ENCODE measurements at regions not wholly inside any gene's neighbourhood (a gene's known extent, or its start where the extent isn't known, plus 50 kb on each side); places are given as distances from the start of the nearest gene placed in this dataset.
"Not testable (repeated sequence)": the region's sequence is repeated elsewhere in the genome, so short reads cannot be mapped to it uniquely, and the experiment has no call there.

DNA sequence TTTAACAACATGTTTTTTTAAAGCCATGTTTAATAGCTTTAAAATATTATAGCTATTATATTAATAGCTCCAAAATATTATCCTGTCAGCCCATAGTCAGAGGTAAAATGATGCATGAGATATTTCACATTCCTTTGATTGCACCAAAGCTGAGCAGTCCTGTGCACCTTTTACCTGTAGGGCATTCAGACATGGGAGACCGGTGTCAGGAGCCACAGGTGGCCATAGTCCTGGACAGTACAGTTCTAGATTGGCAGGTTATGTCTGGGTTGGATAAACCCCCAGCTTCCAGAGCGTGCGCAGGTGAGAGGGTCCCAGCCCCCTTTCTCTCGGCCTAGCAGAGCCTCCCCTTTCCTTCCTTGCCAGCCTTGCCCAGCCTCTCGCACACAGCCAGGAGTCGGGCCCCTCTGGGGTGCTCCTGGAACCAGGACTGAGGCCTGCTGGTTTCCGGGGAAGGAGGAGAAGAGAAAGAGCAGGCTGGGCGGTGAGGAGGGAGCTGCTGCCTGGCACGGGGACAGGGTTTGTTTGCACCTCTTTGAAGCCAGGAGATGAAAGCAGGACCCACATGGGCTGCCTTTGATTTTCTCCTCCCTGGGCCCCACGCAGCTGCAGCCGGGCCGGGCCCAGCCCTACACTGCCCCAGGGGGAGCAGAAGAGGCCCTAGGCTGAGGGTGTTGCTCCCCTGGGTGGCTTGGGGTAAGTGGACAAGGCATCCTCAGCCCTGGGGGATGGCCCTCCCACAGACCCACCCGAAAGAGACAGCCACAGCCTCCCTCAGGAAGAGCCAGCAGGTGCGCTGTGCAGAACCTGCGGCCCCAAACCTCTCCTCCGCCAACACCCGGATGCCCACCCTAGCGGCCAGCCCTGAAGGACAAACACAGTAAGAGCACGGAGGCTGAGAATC, 75.2 kb upstream of the TARDBP start:
- no peak for DNase-seq (ENCODE audit: extremely low read depth, low read depth)

DNA sequence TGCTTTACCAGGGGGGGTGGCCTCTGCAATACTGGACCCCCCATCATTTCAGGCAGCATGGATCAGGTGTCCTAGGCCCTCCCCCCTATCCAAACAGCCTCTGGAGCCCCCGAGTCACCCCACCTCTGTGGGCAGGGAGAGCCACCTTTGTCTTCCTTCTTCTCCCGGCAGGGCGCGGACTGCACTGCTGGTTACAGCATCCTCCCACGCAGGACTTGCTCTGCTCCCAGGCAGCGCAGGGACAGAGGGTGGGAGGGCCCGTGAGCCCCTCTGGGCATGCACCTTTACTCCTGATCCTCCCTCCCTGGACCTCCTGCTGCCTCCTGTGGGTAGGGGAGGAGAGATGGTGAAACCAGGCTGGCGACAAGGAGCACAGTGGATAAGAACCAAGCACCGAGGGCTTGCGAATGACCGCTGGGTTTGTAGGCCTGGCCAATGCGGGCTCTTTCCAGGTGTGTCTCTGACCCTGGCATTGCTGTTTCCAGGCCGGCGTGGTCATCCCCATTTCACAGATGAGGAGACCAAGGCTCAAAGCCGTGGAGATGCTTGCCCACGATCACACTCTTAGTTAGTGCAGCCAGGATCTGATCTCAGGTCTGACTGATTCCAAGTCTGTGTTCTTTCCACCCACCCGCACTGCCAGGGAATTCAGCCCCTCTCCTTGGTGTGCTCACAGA, 73.6 kb upstream of the TARDBP start:
- no peak for DNase-seq (ENCODE audit: extremely low read depth, low read depth)

DNA sequence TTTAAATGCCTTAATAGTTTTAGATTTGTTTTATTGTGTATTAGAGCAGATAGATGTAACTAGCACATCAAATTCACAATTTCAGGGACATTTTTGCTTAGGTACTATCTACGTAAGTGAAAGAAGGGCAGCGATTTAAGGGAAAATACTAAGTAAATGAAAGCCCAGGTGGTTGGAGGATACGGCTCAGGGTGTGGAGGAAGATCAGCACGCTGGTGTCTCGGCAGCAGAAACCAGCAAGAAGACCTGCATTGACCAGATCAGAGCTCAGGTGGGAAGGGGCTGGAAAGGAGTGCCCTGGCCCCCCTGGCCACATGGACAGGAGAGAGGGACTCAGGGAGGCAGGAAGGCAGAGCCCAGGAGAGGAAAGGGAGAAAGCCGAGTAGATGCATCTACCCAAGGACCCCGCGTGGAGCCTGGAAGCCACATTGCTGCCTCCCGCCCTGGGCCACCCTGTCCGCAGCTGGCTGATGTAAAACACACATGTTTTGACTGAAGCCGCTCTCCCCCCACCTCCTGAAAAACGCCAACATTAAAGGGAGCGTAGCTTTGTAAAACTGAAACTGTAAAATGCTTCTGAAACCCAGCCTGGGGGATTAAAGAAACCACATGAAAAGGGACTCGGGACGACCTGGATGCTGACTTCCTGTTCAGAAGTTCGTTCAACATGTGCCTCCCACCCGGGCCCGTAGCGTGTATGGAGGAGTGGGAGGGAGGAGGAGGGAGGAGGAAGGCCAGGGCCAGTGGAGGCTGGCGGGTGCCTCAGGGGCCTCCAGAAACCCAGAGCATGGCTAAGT, 72.6 kb upstream of the TARDBP start:
- DNase-seq (ENCODE audit: extremely low read depth, low read depth): no peak

DNA sequence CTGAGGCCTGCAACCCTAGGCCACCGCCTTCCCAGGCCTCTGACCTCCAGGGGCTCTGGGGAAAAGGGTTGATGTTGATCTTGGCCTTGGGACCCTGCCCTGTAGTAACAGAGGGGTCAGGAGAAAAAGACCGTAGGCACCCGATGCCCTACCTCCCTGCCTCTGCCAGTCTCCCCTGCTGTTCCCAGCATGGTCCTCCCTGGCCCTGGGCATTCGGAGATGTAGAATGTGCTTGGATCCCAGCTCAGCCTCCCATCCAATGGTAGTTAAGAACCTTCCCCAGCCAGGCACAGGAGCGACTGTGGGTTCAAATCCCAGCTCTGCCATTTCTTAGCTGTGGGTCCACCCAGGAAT, 72.0 kb upstream of the TARDBP start:
- DNase-seq (ENCODE audit: extremely low read depth, low read depth): no peak

DNA sequence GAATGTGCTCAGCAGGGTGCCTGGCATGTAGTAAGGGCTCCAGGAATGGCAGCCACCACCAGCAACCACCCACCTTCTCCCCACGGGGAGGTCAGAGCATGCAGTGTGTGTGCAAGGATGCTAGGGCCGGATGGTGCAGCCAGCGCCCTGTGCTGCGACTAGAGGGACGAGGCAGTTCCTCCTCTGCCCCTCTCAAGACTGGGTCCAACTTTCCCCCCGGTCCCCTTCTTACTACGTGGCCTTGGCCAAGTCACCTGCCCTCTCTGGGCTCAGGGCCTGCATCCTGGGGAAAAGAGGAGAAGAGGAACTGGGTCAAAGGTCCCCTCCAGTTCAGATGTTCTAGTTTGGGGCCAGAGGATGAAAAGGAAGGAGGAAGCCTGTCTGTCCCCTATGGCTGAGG, 71.6 kb upstream of the TARDBP start:
- no peak for DNase-seq (ENCODE audit: extremely low read depth, low read depth)

DNA sequence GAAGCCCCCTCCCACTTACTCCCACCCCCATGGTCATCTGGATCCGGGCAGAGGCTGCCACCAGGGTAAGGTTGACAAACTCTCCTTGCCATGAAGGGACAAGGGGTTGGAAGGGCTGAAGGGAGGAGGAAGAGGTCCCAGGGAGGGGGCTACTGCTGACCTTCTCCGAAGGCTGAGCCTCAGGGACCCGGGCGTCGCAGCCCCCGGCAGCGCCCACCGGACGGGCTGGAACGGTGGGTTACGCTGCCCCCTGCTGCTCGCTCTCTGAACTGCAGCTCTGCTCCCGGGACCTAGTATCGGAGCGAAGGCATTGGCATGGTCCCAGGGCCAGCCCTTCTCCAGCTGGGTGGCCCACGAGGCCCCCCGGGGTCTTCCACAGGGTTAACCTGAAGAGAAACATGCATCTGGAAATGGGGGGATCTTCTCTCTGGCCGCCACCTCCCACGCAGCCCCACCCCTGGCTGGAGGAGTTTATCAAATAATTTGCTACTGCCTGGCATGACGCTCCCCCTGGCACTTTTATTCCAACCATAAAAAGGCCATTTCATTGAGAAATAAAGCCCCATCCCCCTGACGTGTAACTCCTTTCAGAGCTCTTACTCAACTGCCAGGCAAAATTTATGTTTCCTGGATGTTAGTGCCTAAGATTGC, 70.4 kb upstream of the TARDBP start:
- peak; percentile 12 for DNase-seq (ENCODE audit: extremely low read depth, low read depth)

DNA sequence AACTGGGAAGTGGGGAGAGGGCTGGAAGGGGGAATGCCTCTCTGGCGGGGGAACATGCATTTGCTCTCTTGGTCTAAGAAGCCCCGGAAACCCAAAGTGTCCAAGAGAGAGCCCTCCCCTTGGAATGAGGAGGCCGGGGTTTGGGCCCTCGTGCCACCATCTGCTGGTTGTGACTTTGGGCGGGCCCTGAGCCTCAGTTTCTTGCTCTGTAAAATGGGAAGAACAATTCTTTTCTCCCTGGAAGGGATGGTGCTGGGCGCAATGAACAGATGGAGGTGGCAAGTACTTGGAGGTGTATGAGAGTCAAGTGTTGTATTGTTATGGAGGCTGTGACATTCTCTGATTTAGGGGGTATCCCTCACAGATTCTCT, 69.9 kb upstream of the TARDBP start:
- no peak for DNase-seq (ENCODE audit: extremely low read depth, low read depth)

DNA sequence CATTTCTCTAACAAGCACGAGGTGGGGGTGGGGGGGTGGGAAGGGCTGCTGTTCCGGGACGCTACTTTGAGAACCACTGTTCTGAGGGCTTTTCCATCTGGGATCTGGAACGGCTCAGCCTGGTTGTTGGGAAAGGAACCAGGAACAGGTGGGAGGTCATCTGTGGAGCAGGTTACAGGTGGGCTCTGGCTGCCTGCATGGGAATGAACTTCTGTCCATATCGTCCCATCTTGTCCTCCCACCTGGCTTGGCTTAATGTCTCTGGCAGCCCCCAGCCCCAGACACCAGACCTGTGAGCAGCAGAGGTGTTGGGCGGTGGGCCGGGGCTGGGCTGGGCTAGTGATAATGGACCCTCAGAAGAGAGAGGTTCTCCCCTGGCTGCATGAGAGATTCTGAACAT, 69.4 kb upstream of the TARDBP start:
- no peak for DNase-seq (ENCODE audit: extremely low read depth, low read depth)

DNA sequence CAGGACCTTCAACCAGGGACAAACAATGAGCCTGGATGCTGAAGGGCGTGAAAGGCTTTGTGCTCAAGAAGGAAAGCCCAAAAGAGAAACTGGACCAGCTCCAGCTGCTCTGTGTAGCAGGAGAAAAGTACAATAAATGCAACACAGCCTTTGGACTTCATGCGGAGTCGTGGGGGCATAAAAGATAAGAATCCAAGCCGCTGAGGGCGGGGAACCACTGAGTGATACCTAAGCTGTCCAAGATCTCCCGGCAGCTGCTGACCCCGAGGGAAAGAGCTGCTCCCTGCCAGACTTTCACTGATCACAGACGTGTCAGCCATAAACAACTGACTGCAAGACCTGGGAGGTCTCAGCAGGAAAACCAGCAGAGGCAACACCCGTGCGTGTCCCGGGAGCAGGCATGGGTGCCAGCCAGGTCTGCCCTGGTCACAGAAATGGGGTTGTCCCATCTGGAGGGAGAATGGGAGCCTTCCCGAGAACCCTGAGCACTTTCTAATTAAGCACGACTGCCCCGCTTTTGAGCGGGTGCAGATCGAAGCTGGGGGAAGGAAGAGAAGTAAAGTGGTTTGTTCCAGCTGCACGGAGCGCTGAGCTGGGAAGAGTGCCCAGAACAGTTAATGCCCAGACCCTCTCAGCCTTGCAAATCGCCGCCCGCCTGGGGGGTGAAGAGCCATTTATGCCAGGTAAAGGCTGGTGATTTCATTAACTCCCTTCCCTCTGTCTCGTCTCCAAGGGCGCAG, 68.3 kb upstream of the TARDBP start:
- DNase-seq (ENCODE audit: extremely low read depth, low read depth): no peak

DNA sequence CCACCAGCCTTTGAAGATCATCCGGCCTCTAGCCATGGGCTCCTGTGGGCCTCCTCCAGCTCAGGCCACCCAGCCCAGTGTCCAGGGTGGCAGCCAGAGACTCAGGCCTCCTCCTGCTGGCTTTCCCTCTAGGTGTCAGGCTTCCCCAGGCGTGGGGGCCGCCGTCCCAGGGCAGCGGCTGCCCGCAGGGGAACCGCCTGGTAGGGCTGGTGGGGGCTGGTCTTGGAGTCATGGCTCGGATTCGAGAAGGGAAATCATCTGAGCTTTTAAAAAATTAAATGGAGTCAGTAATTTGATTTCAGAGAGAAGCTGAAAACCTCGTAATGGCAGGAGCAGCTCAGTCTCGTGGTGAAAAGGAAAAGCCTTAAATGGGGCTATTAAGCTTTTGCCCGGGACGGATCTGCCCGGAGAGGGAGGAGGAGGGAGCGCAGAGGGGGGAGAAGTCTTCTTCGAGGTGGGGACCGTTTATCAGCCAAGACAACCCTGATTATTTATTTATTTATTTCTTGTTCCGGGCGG, 66.4 kb upstream of the TARDBP start:
- no peak for DNase-seq (ENCODE audit: extremely low read depth, low read depth)

DNA sequence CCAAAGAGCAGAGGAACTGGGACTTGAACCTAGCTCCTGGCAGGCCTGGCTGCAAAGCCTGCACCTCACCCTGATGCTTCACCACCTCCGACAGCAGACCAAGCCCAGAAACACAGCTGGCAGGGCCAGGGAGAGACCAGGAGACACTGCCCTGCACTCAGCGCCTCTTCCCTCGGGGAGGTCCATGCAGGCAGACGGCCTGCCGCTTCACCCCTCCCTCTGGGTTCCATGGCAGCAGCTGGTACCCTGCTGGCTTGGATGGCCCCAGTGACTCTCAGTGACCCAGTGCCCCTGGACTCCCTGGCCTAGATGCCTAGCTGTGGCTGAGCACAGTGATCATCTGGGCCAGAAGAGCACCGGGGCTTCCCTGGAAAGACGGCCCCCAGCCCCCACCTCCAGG, 65.3 kb upstream of the TARDBP start:
- no peak for DNase-seq (ENCODE audit: extremely low read depth, low read depth)

DNA sequence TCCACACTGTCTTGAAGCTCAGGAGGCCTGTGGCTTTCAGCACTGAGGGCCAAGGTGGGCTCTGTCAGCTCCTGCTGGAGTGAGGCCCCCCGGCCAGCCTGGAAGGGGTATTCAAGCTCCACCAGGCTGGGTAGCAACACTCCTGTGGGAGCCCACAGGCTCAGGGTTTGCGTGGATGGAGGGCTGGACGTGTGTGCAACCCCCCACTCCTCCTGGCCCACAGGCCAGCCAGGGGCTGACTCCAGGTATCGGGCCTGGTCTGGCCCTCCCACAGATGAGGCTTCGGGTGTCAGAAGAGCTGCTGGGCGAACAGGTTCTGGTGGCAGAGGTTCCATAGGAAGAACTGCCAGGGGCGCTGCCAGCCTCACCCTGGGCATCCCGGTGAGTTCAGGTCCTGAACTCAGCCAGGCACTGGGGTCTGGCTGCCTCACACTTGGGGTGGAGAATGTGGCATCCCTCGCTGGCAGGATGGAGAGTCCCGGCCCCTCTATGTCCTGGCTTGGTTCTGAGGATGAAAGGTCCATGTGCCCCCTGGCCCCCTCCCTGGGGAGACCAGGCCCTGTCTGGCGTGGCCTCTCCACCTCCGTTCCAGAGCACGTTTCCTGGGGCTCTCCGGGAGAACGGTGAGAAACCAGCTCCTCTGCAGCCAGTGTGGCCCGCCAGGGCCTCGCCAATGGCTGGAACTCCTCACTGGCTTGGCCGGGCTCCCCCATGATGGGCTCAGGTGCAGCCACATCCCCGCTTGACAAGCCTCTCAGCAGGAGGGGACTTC, 64.6 kb upstream of the TARDBP start:
- DNase-seq (ENCODE audit: extremely low read depth, low read depth): no peak

DNA sequence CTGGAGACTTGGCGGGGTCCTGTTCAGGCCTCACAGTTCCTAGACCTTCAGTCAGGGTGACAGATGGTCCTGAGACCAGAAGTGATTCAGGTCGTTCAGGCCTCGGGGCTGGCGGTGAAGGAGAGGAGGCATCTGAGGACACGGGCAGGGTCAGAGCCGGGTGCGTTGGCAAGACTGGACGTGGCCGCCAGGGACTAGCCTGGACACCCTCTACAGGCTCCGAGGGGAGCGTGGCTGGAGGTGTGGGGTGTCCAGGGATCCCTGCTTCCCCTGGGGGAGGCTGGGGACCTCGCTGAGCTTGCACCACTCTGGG, 64.0 kb upstream of the TARDBP start:
- DNase-seq (ENCODE audit: extremely low read depth, low read depth): no peak

DNA sequence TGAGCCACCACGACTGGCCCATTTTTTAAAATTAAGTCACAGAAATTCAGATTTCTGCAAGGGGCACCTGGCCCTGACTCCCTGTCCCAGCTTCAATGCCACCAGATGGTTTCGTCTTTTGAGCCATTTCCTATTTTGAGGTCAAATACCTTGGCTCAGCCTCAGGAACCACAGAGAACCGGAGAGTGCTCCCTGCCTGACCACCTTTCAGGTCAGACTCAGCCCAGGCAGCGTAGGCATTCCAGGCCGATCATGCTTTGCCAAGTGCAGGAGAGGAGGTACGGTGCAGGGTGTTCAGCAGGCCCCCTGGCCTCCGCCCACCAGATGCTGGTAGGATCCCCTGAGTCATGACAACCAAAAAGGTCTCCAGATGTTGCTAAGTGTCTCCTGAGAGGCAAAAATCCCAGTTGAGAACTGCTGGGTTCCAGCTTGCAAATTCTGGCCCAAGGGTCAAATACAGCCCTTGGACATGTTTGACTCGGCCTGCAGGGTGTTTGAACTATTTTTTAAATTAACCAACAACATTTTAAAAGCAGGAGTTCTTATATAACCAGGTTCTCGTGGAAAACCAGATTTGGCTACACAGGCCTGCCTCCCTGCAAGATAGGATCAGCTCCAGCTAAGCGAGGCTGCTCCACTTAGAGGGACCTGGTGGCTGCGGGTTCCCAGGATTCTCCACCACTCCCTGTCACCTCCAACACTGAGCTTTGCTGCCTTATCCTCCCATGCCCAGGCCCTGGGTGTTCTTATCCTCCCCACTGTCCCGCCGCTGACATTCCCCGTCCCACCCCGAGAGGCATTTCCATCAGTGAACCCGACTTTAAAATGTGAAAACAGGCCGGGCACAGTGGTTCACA, 61.9 kb upstream of the TARDBP start:
- no peak for DNase-seq (ENCODE audit: extremely low read depth, low read depth)

DNA sequence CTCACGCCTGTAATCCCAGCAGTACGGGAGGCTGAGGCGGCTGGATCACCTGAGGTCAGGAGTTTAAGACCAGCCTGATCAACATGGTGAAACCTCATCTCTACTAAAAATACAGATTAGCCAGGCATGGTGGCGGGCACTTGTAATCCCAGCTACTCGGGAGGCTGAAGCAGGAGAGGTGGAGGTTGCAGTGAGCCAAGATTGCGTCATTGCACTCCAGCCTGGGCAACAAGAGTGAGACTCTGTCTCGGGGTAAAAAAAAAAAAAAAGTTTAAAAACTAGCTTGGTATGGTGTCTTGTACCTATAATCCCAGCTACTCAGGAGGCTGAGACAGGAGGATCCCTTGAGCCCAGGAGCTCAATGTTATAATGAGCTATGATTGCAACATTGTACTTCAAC, 61.2 kb upstream of the TARDBP start:
- DNase-seq (ENCODE audit: extremely low read depth, low read depth): not testable (repeated sequence)

DNA sequence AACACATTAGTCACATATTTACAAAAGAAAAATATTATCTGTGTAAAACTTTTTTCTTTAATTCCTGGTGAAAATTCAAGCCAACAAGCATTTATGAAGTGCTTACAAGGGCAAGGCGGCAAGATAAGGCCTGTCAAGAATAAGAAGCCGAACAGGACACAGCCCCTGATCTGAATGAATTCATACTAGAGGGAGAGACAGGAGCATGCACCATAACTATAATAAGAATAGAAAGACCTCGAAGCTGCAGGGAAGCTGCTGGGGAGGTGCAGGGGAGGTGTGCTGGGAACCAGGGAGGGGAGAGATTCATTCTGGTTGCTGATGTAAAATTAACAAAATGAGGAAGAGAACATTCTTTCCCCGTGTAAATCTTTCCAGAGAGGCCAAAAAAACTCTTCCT, 60.5 kb upstream of the TARDBP start:
- no peak for DNase-seq (ENCODE audit: extremely low read depth, low read depth)

DNA sequence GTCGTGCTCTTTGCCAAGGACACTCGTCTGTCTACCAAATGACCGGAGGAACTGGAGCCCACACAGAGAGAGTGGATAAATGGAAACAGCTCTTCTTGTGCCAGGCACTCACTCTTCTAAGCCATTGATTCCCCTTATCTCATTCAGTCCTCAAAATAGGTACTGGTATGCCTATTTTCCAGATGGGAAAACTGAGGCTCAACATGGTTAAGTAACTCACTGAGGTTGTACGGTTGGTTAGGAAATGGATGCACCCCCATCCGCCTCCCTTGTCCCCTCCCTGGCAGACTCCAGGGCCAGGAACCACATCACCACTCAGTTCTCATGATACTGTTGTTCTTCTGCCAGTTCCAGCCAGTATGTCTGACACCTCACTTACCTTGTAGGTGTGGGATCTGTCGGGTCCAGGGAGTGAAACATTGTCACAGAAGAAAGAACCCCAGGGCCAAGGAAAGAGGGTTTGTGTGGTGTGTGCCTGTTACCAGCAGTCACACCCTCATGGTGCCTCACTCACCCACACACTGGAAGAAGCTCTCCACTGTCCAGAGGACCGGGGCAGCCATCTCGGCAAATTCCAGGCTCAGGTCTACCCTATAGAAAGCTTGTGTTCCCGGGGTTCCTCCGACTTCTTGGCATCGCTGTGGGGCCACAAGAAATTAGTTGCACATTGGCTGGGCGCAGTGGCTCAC, 58.8 kb upstream of the TARDBP start:
- DNase-seq (ENCODE audit: extremely low read depth, low read depth): no peak

DNA sequence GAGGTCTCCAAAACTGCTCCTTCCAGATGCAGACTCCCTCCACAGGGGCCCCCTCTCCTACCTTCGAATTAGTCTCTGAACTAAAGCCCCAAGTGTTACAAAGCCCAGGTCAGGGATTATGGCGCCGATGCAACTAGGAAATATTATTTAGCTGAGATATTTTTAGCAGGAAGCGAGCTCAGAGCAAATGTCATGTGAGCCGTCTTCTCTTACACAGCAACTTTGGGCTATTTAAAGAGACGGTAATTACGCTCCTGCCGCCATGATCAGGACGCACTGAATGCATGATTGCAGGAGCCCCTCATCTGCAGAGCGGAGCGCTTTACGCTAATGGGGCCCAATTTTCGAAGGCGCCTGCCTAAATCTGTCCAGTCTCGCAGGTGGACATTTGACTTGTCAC, 55.3 kb upstream of the TARDBP start:
- DNase-seq (ENCODE audit: extremely low read depth, low read depth): no peak

Data from NCI-H460 (cell line).